A549 (cell line): ENCODE measurements at regions not wholly inside any gene's neighbourhood (a gene's known extent, or its start where the extent isn't known, plus 50 kb on each side); places are given as distances from the start of the nearest gene placed in this dataset.
A peak's percentile ranks its signal among the peaks of the same experiment; 100 is the strongest.
"Not testable (repeated sequence)": the region's sequence is repeated elsewhere in the genome, so short reads cannot be mapped to it uniquely, and the experiment has no call there.

Experiments used
- ATAC-seq, 2 experiments: fragments of 200-7000 bp in 1 of 2; fragments of >200 bp in 1 of 2; cut with Nextera tagmentation in 1 of 2; cut with Tn5 transposase in 1 of 2; 3 replicates each; pipeline versions ENCODE4 v1.8.0 to v1.9.1; 2018 to 2020; ENCODE audit warnings: mild to moderate bottlenecking in 1 of 2, moderate library complexity in 1 of 2
- CTCF ChIA-PET: fragments of 300-600 bp; sonication (Branson Sonifier 250); formaldehyde crosslinking; extraction: SDS; loops from one replicate; lab custom pipeline; 2021; ENCODE audit warnings: antibody characterized with exemption, inconsistent platforms; lab: Yijun Ruan, JAX
- POLR2A ChIA-PET: fragments of 350-600 bp; formaldehyde crosslinking; extraction: SDS; loops from one replicate; lab custom pipeline; 2021; ENCODE audit warnings: antibody characterized with exemption, inconsistent platforms; lab: Yijun Ruan, JAX
- DNase-seq, 2 experiments: peaks; one replicate each; pipeline versions ENCODE4 v3.0.0 to v3.0.0-alpha.2; 2011 to 2016; ENCODE audit warnings: low read depth in 1 of 2, low spot score in 1 of 2
- FAIRE-seq: peaks from 2 replicates; lab custom pipeline; 2011; peaks lifted over from hg19 to GRCh38; lab: Jason Lieb, UNC
- H3K27ac ChIP-seq, 2 experiments: fragments of >200 bp; sonication (Bioruptor Twin); formaldehyde crosslinking; 3 replicates each; pipeline ENCODE4 v1.5.1; 2016 to 2017
- H3K4me1 ChIP-seq: fragments of >200 bp; sonication (Bioruptor Twin); formaldehyde crosslinking; 3 replicates; pipeline ENCODE4 v1.6.1; 2016
- H3K4me2 ChIP-seq: fragments of >200 bp; sonication (Bioruptor Twin); formaldehyde crosslinking; 3 replicates; pipeline ENCODE4 v1.6.1; 2016
- H3K4me3 ChIP-seq: fragments of >200 bp; sonication (Bioruptor Twin); formaldehyde crosslinking; 3 replicates; pipeline ENCODE4 v1.5.1; 2016
- H3K9me3 ChIP-seq: fragments of >200 bp; sonication (Bioruptor Twin); formaldehyde crosslinking; 3 replicates; pipeline ENCODE4 v1.6.1; 2016
- ATOH8 ChIP-seq: fragments of 250-450 bp; sonication (Bioruptor Pico); IDR thresholded peaks from 2 replicates; pipeline ENCODE4 v1.5.0; 2020; ENCODE audit warnings: low read depth, mild to moderate bottlenecking, moderate library complexity
- BHLHE40 ChIP-seq: IDR thresholded peaks from 2 replicates; pipeline ENCODE4 v1.6.1; 2012; ENCODE audit warnings: low read depth, low read length, inconsistent platforms
- CBX2 ChIP-seq: fragments of 200-600 bp; sonication (generic); IDR thresholded peaks from 2 replicates; pipeline ENCODE4 v1.6.1; 2016; ENCODE audit warnings: low read depth, mild to moderate bottlenecking, borderline replicate concordance
- CEBPB ChIP-seq, 2 experiments: fragments of >200 bp in 1 of 2; sonication (Bioruptor Twin) in 1 of 2; formaldehyde crosslinking in 1 of 2; IDR thresholded peaks; 2 replicates each; pipeline ENCODE4 v1.6.1; 2012 to 2016
- EHMT2 ChIP-seq: fragments of 200-600 bp; sonication (generic); IDR thresholded peaks from 2 replicates; pipeline ENCODE4 v1.6.1; 2016; ENCODE audit warnings: antibody characterized with exemption, low read depth, mild to moderate bottlenecking, moderate library complexity
- FOSB ChIP-seq: fragments of 250-450 bp; sonication (Bioruptor Pico); IDR thresholded peaks from 2 replicates; pipeline ENCODE4 v1.5.0; 2020; ENCODE audit warnings: mild to moderate bottlenecking, moderate library complexity
- HDAC2 ChIP-seq: fragments of 200-600 bp; sonication (generic); IDR thresholded peaks from 2 replicates; pipeline ENCODE4 v1.6.1; 2016
- HEYL ChIP-seq: fragments of 250-450 bp; sonication (Bioruptor Pico); IDR thresholded peaks from 2 replicates; pipeline ENCODE4 v1.8.0; 2021; ENCODE audit warnings: mild to moderate bottlenecking, moderate library complexity
- HOXB5 ChIP-seq: fragments of 250-450 bp; sonication (Bioruptor Pico); IDR thresholded peaks from 2 replicates; pipeline ENCODE4 v1.5.0; 2020; ENCODE audit warnings: mild to moderate bottlenecking, moderate library complexity
- JUN ChIP-seq, 2 experiments: fragments of >200 bp; sonication (Bioruptor Twin); formaldehyde crosslinking; IDR thresholded peaks; 2 replicates in 1 of 2; 3 replicates in 1 of 2; pipeline ENCODE4 v1.6.1; 2016 to 2017
- KDM1A ChIP-seq: fragments of 200-600 bp; sonication (generic); IDR thresholded peaks from 2 replicates; pipeline ENCODE4 v1.6.1; 2016; ENCODE audit warnings: low read depth, mild to moderate bottlenecking
- MAFK ChIP-seq: fragments of 450-650 bp; IDR thresholded peaks from 2 replicates; pipeline ENCODE4 v1.6.1; 2014; ENCODE audit not compliant: partially characterized antibody
- MAX ChIP-seq: IDR thresholded peaks from 2 replicates; pipeline ENCODE4 v1.6.1; 2012
- MYC ChIP-seq: IDR thresholded peaks from 2 replicates; pipeline ENCODE4 v1.6.1; 2012; ENCODE audit warnings: mild to moderate bottlenecking, inconsistent platforms, low read length, improper control_type of control experiment, borderline replicate concordance
- PBX3 ChIP-seq: IDR thresholded peaks from 2 replicates; pipeline ENCODE4 v1.6.1; 2012
- RFX5 ChIP-seq: fragments of 450-650 bp; IDR thresholded peaks from 2 replicates; pipeline ENCODE4 v1.7.1; 2014; ENCODE audit warnings: antibody characterized with exemption, mild to moderate bottlenecking, moderate library complexity
- SREBF2 ChIP-seq: fragments of 450-650 bp; IDR thresholded peaks from 2 replicates; pipeline ENCODE4 v1.6.1; 2014; ENCODE audit warnings: mild to moderate bottlenecking, moderate library complexity
- TP53 ChIP-seq: fragments of 250-450 bp; sonication (Bioruptor Pico); IDR thresholded peaks from 2 replicates; pipeline ENCODE4 v1.5.0; 2021; ENCODE audit warnings: mild to moderate bottlenecking, moderate library complexity
- ZNF302 ChIP-seq: fragments of 250-450 bp; sonication (Bioruptor Pico); IDR thresholded peaks from 2 replicates; pipeline ENCODE4 v1.9.0; 2021; ENCODE audit warnings: inconsistent platforms, mild to moderate bottlenecking, moderate library complexity
- WGBS: methylation state at CpG from one replicate; pipeline ENCODE4 v1.1.6; 2017; ENCODE audit errors: missing lambda C conversion rate; 5-methylcytosine and 5-hydroxymethylcytosine counted together

- TF ChIP-seq ATOH8 (CRISPR knock-in tag) (no peak), TP53 (CRISPR knock-in tag) (no peak), EHMT2 (no peak), HDAC2 (no peak), CEBPB (IDR thresholded peaks at IDR 0.05) (no peak)
Measured at GRCh38 chr16:29156511-29156910, 171.7 kb downstream of the LAT start (continued).

- Histone ChIP-seq H3K27ac (peak overlapping the region; percentile 75 to 85; a peak in 5 of 6 replicates), H3K4me2 (peak overlapping the region; percentile 89; the same call in 2 of the 3 replicates)
- FAIRE-seq, H3K9me3 ChIP-seq, POLR2A ChIA-PET, DNase-seq, H3K4me3 ChIP-seq: not testable (repeated sequence)
- WGBS: 95% methylated on average over 17 of the region's 17 CpGs
- 0 out of 2 replicates have a peak, but pooled peaks have one; percentile 32 for TF ChIP-seq KDM1A
- TF ChIP-seq, all 56 proteins: peak for 1; not testable (repeated sequence) for 55
- ATAC-seq, CTCF ChIA-PET: not testable (repeated sequence)
- H3K4me1 ChIP-seq: peaks cover 21% of the 10 kb centered on the region
Measured at GRCh38 chr16:29155866-29156200, 171.0 kb downstream of the LAT start.

- ATAC-seq, POLR2A ChIA-PET, DNase-seq, FAIRE-seq, H3K4me2 ChIP-seq, H3K9me3 ChIP-seq, H3K4me3 ChIP-seq: not testable (repeated sequence)
- 91% methylated on average over 25 of the region's 29 CpGs for whole genome bisulfite sequencing
- Histone ChIP-seq H3K27ac (peak overlapping the region; percentile 75 to 85; a peak in 4 of 6 replicates), H3K4me1 (peaks cover 21% of the 10 kb centered on the region)
- CTCF ChIA-PET: interaction anchor here (0.7 kb wide), 1 partner anchor 18 kb away, joined by 3 read pairs; no protein-coding TSS in a partner anchor
Measured at GRCh38 chr16:29155131-29155865, 170.4 kb downstream of the LAT start.

GRCh38 chr16:29154676-29155121 is 169.8 kb downstream of the LAT start:
- DNase-seq: no peak
- no peak for FAIRE-seq
- peak overlapping the region; percentile 21 to 85; a peak in 3 of 6 replicates for H3K27ac ChIP-seq
- POLR2A ChIA-PET: no interaction called here
- TF ChIP-seq HEYL (CRISPR knock-in tag): no peak
- no peak for TF ChIP-seq HOXB5 (CRISPR knock-in tag)
- TF ChIP-seq JUN (IDR thresholded peaks at IDR 0.05): no peak
- no peak for TF ChIP-seq ZNF302 (CRISPR knock-in tag)
- no peak for TF ChIP-seq SREBF2
- no peak for TF ChIP-seq MYC
- TF ChIP-seq TP53 (CRISPR knock-in tag): no peak
- TF ChIP-seq FOSB: no peak
- no peak for TF ChIP-seq BHLHE40
- no peak for TF ChIP-seq MAFK
- no peak for TF ChIP-seq RFX5
- TF ChIP-seq EHMT2: no peak
- no peak for TF ChIP-seq CBX2
- TF ChIP-seq PBX3: no peak
- TF ChIP-seq MAX: no peak
- CTCF ChIA-PET: interaction anchor here (0.7 kb wide), 1 partner anchor 17 kb away, joined by 3 read pairs; no protein-coding TSS in a partner anchor
- 91% methylated on average over 20 of the region's 20 CpGs for WGBS
- no peak overlapping the region for H3K4me3 ChIP-seq
- no peak for ATAC-seq
- H3K9me3 ChIP-seq: no peaks in the 10 kb centered on the region
- H3K4me1 ChIP-seq: peaks cover 21% of the 10 kb centered on the region
- no peak overlapping the region for H3K4me2 ChIP-seq
